Vagina (tissue), 2 donors: ENCODE measurements at regions not wholly inside any gene's neighbourhood (a gene's known extent, or its start where the extent isn't known, plus 50 kb on each side); places are given as distances from the start of the nearest gene placed in this dataset.

Experiments used
- CTCF ChIP-seq, 3 experiments: fragments of 450-650 bp in 2 of 3; fragments of 200-600 bp in 1 of 3; sonication (generic) in 1 of 3; IDR thresholded peaks; one replicate each; pipeline ENCODE4 v1.5.1; 2017 to 2019; ENCODE audit warnings: antibody characterized with exemption in 3 of 3, mild to moderate bottlenecking in 2 of 3, moderate library complexity in 2 of 3
- POLR2A ChIP-seq, 2 donors: fragments of 450-650 bp; IDR thresholded peaks; one replicate each; pipeline ENCODE4 v1.6.1; 2017; ENCODE audit warnings: antibody characterized with exemption in 2 of 2, mild to moderate bottlenecking in 2 of 2, moderate library complexity in 2 of 2

DNA sequence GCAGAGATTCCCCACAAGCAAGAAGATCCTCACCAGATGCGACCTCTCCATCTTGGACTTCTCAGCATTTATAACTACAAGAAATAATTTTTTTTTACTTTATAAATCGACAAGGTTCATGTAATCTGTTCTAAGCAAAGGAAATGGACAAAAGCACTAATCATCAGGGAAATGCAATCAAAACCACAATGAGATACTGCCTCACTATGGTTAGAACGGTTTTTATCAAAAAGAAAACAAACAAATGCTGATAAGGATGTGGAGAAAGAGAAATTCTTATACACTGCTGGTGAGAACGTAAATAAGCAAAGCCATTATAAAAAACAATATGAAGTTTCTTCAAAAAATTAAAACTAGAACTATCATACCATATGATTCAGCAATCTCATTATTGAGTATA lies 1382.6 kb downstream of the ARAP2 start:
- TF ChIP-seq POLR2A (IDR thresholded peaks at IDR 0.05) (no peak), CTCF (IDR thresholded peaks at IDR 0.05) (no peak)
